ENCODE measurements at regions not wholly inside any gene's neighbourhood (a gene's known extent, or its start where the extent isn't known, plus 50 kb on each side); places are given as distances from the start of the nearest gene placed in this dataset.

DNA sequence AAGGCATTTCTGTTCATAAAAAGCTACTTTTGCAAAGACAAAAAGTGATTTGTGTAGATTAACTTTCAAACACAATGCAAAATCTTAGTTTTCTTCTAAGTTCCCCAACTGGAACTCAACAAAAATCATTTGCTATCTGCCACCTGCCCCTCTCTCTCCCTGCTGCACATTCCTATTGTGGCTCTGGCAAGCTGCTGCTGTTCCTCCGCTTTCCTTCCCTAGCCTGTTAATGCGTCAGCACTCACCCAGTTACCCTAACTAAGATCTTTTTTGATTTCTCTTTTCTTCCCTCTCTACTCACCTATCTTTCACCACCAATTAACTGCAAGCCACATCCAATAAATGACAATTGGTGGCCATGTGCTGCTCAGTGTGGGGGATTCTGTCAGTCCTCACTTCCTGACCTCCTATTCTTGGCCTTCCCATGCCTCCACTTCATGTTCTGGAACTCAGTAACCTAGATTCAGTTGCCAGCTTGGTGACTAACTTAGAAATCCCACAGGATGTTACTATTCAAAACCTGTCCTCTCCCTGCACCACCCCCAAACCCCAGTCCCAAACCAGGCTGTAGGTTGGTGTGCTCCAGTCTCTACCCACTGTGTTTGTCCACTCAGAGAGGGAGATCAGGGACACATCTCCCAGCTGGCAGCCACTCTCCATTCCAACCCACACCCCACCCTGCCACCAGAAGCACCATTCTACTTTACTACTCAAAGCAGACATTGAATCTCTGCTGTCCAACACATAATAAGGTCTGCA is 140.2 kb upstream of the CTTNBP2 start:
- no peak for DNase-seq (ENCODE audit: low read depth in 2 of 2, low spot score in 1 of 2)

DNA sequence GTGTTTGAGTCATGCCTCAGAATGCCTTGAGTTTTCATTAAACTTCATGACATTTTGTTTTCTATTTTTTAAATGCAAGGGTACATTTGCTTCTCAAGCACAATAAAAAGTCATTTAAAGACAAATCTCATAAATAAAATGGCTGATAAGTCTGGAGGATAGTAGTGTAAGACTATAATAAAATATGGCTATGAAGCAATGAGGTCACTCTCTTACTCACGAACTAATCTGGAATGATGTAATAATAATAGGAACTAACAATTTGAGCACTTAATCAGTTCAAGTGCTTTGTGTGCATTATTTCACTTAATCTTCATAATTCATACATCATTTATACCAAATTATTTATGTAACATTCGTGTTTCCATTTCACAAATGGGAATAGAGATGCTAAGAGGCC is 149.3 kb upstream of the CTTNBP2 start:
- no peak for DNase-seq (ENCODE audit: low read depth in 2 of 2, low spot score in 1 of 2)

DNA sequence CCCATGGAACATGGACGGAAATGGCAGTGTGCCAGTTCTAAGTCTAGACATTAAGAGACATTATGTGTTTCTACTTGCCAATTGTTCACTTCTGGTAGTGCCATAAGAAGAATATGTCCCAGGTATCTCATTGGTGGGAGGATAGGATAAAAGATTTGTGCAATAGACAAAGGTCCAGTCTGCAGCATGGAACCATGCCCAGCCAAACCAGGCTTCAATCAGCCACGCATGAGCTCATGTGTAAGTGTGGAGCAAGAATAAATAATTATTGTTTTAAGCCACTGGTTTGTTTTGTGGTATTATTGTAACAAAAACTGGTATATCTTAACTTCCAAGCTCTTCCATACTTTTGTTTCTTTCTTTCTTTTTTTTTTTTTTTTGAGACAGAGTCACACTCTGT is 153.6 kb upstream of the CTTNBP2 start:
- DNase-seq (ENCODE audit: low read depth in 2 of 2, low spot score in 1 of 2): no peak

DNA sequence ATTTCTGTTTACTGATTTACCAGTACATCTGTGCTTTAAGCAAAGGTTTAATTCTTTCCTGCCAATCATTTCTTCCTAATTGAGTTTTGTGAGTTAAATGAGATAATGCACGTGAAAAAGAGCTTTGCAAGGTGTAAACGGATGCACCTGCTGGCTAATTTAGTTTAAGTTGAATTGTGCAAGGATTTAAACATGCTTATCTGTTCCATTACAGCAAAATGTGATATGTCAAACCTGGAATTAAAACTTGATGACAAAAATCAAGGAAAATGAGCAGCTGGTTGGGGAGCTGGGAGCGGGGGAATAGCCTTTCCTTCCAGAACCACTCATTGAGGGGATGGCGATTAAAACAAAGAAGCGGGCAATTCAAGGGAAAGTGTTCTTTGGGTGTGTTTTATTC is 155.0 kb upstream of the CTTNBP2 start:
- no peak for DNase-seq (ENCODE audit: low read depth in 2 of 2, low spot score in 1 of 2)

DNA sequence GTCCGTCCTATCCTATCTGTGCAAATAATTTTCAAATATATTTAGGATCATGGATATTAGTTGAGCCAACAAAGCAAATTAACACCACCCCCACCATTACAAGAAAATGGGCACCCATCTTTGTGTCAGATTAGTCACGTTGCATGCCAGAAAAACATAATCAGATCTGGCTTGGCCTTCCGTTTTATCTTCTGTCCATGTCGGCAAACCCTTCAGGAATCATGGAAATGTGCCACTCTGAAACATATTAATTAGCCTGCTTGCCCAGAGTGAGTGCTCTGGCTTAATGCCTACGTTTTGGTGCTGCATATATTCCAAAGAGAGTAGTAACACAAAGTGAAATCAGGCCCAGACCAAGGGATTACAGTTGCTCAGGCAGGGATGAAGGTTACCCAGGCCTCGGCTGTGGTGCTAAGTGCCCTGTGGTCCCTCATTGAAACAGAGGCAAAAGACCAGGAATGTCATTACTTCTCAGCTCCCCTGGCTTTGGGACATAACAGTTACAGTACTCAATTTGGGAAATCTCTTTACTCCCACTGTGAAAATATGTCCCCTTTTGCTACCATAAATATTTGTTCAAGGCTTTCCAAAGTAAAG is 154.0 kb upstream of the LSM8 start:
- DNase-seq (ENCODE audit: low read depth in 2 of 2, low spot score in 1 of 2): no peak

DNA sequence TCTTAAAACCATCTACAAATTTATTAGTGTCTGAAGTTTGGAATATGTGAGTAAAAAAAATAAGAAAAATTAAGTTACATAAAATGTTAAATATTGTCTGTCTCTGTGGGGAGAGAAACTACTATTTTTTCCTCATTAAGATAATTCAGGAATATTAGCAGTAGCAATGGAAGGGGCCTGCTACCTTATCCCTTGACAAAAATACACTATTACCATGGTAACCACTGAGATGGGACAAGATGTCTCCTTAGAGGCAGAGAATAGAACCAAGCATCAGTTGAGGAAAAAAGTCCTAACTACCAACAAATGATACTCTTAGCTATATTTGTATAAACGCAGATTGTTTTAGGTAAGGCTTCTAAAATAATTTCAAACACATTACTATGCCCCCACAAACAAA is 150.7 kb upstream of the LSM8 start:
- DNase-seq (ENCODE audit: low read depth in 2 of 2, low spot score in 1 of 2): no peak

DNA sequence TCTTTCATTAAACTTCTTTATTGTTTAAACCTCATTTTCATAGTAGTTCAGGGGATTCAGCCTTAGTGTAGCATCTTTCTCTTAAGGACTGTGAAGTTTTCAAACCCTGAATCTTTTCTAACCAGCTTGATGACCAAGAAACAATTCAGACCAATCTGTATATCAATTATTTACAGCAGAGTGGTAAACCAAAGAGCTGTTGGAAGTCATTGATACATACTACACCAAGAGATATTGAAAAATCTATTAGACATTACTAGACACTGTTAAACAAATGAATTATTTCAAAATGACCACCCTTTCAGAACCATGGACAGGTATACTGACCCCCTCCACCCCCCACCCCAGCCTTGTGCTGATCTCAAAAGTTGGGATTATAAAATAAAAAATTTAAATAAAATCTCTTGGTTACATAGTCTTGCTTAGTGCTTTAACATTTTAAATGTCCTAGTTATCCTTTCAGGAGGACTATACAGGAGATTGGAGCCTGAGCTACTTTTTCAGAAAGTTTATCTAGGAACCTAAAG is 143.9 kb upstream of the LSM8 start:
- no peak for DNase-seq (ENCODE audit: low read depth in 2 of 2, low spot score in 1 of 2)

DNA sequence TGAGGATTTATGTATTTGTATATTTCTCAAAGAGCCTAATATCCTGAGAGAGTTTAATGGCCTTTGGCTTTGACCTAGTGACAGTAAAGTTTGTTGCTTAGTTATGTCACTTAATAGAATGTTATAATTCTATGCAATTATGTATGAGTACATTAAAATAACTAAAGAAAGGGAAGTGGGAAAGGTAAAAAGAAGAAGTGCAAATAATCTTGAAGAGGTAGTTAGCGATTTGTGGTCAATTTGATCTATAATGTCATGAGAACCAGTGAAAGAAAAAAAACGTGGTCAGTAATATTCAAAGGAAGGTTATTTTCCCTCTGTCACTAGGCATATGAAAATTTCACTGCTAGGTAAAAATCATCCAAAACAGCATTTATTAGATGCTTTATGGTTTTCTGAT is 143.4 kb upstream of the LSM8 start:
- DNase-seq (ENCODE audit: low read depth in 2 of 2, low spot score in 1 of 2): no peak

DNA sequence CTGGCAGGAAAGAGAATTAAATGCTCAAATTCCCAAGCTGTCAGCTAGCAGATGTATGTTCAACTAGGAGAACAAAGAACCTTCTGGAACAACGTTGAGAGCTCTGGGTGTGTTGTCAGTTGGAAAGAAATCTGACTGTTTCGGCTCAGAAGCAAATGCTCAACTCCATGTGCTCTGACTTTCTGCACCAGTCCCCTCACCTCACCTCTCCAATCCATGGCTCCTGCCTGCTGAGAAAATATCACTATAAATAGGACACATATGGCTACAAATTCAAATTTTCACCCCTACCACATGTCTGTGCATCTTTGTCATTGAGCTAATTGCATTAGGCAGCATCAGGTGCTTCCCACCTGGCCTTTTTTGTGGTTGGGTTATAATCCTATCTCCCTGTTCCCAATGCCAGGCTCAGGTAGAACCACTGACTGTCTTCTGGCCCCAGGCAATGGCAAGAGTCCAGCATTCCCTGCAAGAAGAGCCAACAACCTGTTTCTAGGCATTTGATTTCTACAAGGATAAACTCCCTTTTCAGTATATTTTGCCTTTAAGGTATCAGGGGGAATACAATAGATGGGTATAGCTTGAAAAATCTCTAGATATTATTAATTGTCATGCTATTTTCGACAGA is 142.6 kb upstream of the LSM8 start:
- no peak for DNase-seq (ENCODE audit: low read depth in 2 of 2, low spot score in 1 of 2)

DNA sequence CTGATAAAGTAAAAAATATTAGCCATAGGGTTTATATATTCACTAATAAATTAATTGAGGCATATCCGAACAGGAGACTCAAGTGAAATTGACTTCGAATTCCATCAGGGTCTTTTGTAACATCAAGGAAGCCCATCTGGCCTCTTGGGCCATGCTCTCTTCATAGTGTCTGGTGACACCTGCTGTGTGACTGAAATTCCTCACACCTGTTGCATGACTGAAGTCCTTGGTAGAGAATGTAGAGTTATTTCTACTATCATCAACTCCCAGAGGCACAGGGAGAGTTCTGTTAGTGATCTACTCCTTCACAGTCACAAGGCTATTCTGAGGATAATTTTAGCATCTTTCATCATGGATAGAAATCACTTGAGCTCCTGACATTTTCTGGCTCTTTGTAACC is 138.3 kb upstream of the LSM8 start:
- DNase-seq (ENCODE audit: low read depth in 2 of 2, low spot score in 1 of 2): no peak

DNA sequence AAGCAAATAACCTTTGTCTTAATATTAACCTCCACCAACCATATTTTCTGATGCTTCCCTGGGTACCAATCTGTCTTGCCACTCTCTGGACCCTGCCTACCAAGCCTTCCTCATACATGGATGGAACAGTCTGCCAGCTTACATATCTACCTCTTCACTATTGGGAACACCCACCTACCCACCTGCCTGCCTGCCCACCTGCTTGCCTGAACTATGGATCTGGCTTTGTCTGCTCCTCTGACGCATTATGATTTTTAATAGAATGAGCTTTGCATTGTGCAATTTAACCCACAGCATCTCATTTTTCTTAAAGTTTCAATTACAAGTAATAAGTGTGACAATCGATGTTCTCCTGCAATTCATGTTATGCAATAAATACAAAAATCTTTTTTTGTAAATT is 137.9 kb upstream of the LSM8 start:
- DNase-seq (ENCODE audit: low read depth in 2 of 2, low spot score in 1 of 2): no peak

DNA sequence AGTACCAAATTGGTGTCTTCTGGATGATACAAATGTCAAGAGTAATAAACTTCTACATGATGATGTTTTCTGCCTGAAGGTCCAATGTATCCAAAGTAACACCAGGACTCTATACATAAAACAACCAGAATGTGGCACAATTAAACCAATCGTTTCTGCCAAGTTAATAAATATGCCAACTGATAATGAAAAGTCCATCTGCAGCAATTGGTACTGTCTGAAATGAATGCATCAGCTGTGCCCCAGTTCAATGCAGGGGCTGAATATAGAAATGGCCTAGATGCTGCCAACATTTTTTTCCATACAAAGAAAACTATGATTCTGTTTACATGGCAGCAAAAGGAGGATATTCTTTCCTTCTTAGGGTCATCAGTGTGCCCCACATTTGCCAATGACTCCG is 137.2 kb upstream of the LSM8 start:
- no peak for DNase-seq (ENCODE audit: low read depth in 2 of 2, low spot score in 1 of 2)

DNA sequence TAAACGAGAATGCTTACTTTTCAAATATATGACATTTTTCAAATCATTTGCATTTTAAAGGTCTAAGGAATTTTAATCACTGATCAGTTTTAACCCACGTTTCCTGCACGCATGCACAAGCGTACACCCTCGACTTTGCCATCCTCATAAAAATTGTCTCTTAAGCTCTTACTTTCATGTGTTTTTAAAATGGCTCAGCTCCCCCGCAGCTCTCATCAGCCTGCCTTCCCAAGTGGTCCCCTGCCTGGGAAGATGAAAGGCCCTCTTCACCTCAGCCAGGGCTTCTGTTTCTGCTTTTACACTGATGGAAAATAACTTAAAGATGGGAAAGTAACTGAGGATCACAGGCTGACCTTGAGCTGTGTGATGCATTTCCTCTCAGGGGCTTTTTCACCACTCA is 131.6 kb upstream of the LSM8 start:
- DNase-seq (ENCODE audit: low read depth in 2 of 2, low spot score in 1 of 2): no peak

DNA sequence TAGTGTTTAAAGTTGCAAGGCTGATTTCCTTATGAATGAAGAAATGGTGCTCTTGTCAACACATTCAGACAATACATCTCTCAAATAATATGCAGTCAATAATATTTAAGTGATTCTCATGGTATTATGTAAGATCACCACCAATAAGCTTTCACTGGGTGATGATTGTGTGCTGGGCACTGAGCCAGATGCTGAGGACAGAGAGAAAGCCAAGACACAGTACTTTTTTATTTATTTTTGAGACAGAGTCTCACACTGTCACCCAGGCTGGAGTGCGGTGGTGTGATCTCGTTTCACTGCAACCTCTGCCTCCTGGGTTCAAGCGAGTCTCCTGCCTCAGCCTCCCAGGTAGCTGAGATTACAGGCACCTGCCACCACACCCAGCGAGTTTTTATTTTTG is 130.6 kb upstream of the LSM8 start:
- no peak for DNase-seq (ENCODE audit: low read depth in 2 of 2, low spot score in 1 of 2)

DNA sequence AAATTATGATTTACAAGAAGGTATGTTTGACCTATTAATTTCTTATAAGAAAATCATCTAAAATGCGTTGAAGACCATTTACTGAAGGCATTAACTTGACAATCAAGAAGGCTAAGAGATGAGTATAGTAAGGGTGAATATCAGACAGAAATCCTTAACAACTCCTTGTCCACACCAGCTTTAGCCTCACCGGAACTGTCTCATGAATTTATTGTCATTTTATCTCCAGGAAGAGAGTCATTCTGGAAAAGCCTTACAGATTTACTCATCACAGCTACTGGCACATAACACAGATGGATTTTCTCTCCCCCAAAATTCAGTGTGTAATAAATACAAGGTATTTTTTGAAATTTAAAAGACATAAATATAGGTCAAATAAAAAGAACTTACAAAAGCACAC is 129.4 kb upstream of the LSM8 start:
- no peak for DNase-seq (ENCODE audit: low read depth in 2 of 2, low spot score in 1 of 2)

DNA sequence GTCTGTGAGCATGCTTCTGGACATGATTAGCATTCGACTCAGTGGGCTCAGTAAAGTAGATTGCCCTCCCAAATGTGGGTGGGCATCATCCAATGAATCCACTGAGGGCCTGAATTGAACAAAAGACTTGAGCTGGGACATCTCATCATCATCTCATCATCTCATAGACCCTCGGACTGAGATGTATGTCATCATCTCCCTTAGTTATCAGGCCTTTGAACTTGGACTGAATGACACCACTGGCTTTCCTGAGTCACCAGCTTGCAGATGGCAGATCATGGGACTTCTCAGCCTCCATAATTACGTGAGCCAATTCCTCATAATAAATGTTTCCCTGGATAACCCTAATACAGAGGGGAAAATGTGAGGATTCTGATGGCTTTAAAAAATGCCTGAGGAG is 128.3 kb upstream of the LSM8 start:
- no peak for DNase-seq (ENCODE audit: low read depth in 2 of 2, low spot score in 1 of 2)

DNA sequence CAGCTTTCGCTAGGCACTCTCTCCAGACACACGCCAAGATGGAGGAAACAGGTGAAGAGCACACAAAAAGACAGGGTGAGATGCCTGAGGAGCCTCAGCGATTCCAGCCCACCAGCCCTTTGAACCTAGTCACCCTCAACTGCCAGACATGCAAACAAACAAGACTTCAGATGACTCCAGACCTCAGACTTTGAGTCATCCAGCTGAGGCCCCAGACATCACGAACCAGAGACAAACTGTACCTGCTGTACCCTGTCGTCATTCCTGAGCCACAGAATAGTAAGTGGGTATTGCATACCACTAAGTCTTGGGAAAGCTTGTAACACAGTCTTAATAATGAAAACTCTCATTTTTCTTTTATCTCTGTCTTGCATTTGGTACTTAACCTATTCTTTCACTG is 126.6 kb upstream of the LSM8 start:
- no peak for DNase-seq (ENCODE audit: low read depth in 2 of 2, low spot score in 1 of 2)

DNA sequence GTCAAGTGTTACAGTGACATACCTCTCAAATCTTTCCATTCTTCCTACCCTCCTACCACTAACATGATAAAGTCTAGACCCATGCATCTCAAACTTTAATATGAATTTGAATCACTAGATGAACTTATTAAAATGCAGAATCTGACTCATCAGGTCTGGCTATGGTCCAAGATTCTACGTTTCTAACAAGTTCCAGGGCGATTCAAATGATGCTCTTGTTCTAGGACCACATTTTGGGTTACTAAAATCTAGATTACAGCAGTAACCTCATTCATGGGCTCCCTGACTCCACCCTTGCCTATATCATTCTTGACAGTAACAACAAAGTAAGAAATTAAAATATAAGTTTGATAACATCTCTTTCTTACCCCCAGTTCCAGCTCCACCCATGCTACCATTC is 124.8 kb upstream of the LSM8 start:
- no peak for DNase-seq (ENCODE audit: low read depth in 2 of 2, low spot score in 1 of 2)

DNA sequence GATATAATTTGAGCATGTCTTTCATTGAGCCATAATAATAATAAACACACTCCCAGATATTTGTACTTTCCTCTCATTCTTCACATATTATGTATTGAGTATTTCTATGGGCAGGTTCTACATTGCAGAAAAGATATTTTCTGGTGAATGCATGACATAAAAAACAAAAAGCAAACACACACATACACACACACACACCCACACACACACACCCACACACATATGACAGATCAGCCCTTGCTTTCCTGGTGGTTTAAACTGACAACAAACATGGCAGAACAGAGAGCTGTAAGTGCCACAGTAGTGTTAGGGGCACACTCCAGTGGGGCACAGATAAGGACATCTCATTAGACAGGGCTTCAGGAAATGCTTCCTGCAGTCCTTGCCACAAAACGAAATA is 123.3 kb upstream of the LSM8 start:
- DNase-seq (ENCODE audit: low read depth in 2 of 2, low spot score in 1 of 2): no peak

DNA sequence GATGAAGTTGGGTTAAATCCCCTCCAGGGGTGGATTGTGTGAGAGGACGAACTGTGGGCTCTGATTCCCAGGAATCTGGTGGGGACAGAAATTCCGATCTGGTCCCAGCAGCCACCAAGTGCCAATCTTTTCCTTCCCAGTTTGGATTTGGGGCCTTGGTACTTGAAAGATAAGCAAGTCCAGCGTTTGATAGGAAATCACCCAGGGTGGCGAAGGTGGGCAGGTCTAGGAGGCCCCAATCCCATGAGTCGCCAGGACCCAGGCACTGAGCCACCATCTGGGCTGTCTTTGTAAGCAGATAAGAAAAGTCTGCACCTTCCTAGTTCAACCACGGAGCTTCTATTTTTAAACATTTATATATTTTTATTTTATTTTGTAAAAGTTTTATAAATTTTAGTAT is 122.6 kb upstream of the LSM8 start:
- no peak for DNase-seq (ENCODE audit: low read depth in 2 of 2, low spot score in 1 of 2)

DNA sequence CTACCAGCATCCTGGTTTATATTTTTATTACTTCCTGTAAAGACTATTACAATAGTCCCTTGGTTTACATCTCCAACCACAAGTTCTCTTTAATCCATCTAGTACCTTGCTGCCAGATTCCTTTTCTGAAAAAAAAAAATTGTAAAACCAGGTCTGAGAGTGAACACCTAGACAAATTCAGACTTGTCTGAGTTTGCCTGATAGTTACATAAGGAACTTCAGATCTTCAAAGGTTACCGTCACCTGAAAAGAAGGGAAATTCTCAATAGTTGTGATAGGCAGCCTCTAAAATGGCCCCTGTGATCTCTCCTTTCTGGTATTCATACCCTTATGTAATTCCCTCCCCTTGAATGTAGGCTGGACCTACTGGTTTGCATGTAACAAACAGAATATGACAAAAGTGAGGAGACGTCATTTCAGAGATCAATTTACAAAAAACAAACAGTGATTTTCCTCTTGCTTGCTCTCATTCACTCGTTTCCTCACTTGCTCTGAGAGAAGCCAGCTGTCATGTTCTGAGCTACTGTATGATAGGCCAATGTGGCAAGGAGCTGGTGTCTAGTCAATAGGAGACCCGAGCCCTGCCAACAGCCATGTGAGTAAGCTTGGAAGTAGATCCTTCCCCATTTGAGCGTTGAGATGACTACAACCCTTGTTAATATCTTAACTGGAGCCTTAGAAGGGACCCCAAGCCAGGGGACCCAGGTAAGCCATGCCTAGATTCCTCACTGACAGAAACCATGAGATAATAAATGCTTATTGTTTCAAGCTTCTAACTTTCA is 110.9 kb upstream of the LSM8 start:
- no peak for DNase-seq (ENCODE audit: low read depth in 2 of 2, low spot score in 1 of 2)

DNA sequence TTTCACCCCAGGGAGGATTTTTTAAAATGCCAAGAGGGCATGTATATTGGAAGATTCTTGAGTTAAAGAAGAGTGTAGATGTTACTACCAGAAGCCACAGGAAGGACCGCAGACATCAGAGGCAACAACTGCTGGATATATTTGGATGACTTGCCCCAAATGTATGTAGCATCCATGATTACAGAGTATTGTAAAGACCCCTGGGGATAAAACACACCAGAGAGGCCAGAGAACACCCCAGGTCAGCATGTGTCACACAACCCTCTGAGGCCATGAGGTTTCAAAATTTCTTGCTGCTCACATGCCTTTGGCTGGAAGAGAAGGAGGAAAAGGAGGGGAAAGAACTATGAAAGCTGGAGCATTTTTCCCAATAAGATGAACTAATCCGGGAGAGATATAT is 108.0 kb upstream of the LSM8 start:
- no peak for DNase-seq (ENCODE audit: low read depth in 2 of 2, low spot score in 1 of 2)

Data from stimulated activated CD8-positive, alpha-beta memory T cell treated with anti-CD3 and anti-CD28 coated beads, Interleukin-4, amount 100 ng/mL, for 4 hours (primary cell).